ENCODE measurements at regions not wholly inside any gene's neighbourhood (a gene's known extent, or its start where the extent isn't known, plus 50 kb on each side); places are given as distances from the start of the nearest gene placed in this dataset.
"Not testable (repeated sequence)": the region's sequence is repeated elsewhere in the genome, so short reads cannot be mapped to it uniquely, and the experiment has no call there.

- peaks cover 0 to 36% of the 10 kb centered on the region in 2 donors for H3K27me3 Mint-ChIP-seq
- DNase-seq (ENCODE audit: low spot score), result no peak
- H3K4me3 Mint-ChIP-seq, result no peak overlapping the region
- H3K9me3 Mint-ChIP-seq, result no peaks in the 10 kb centered on the region
- no peaks in the 10 kb centered on the region for H3K4me1 Mint-ChIP-seq (ENCODE audit: low read depth in 2 of 2)
- H3K27ac Mint-ChIP-seq, result no peak overlapping the region
- H3K36me3 Mint-ChIP-seq, result no peaks in the 10 kb centered on the region
- no peak for ATAC-seq
These were observed 125.1 kb upstream of the STARD13 start for GRCh38 chr13:33410619-33411018.

DNA sequence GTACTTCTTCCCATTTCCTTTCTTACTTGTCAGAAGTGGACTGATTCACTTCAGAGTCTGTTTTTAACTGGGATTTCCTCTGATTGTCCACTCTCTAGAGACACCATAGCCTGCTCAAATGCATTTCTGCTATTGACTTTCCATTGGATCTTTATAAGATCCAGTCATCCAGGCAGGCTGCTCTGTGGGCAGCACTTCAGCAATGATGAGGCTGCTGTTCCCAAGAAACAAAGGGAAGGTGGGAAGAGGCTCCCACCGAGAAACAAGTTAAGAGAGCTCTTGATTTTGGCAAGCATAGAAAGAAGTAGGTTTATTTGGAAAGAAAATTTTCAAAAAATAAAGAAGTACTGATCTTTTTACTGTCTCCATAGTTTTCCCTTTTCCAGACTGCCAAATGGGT lies 125.8 kb upstream of the STARD13 start:
- no peak for ATAC-seq
- peaks cover 2% of the 10 kb centered on the region for H3K9me3 Mint-ChIP-seq
- DNase-seq (ENCODE audit: low spot score), result no peak
- no peaks in the 10 kb centered on the region for H3K4me1 Mint-ChIP-seq (ENCODE audit: low read depth in 2 of 2)
- no peak overlapping the region for H3K27ac Mint-ChIP-seq
- H3K36me3 Mint-ChIP-seq, result no peaks in the 10 kb centered on the region
- H3K4me3 Mint-ChIP-seq, result no peak overlapping the region
- peaks cover 0 to 36% of the 10 kb centered on the region in 2 donors for H3K27me3 Mint-ChIP-seq

GRCh38 chr13:33415822-33416221 lies 130.3 kb upstream of the STARD13 start:
- Mint-ChIP-seq H3K4me3 (no peak overlapping the region), H3K4me1 (ENCODE audit: low read depth in 2 of 2) (no peaks in the 10 kb centered on the region), H3K36me3 (peaks cover 3% of the 10 kb centered on the region), H3K9me3 (peaks cover 15% of the 10 kb centered on the region), H3K27ac (no peak overlapping the region), H3K27me3 (peaks cover 0 to 37% of the 10 kb centered on the region in 2 donors)
- ATAC-seq (no peak), DNase-seq (ENCODE audit: low spot score) (no peak)

DNA sequence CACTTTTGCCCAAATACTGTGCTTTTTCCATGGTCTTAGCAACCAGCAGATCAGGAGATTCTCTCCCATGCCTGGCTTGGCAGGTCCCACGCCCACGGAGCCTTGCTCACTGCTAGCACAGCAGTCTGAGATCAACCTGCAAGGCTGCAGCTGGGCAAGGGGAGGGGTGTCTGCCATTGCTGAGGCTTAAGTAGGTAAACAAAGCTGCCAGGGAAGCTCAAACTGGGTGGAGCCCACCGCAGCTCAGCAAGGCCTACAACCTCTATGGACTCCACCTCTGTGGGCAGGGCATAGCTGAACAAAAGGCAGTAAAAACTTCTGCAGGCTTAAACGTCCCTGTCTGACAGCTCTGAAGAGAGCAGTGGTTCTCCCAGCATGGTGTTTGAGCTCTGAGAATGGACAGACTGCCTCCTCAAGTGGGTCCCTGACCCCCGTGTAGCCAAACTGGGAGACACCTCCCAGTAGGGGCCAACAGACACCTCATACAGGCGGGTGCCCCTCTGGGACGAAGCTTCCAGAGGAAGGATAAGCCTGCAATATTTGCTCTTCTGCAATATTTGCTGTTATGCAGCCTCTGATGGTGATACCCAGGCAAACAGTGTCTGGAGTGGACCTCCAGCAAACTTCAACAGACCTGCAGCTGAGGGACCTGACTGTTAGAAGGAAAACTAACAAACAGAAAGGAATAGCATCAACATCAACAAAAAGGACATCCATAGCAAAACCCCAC lies 132.8 kb upstream of the STARD13 start:
- H3K9me3 Mint-ChIP-seq, result peaks cover 19% of the 10 kb centered on the region
- H3K4me1 Mint-ChIP-seq (ENCODE audit: low read depth in 2 of 2); H3K27ac Mint-ChIP-seq; DNase-seq (ENCODE audit: low spot score); H3K36me3 Mint-ChIP-seq; H3K4me3 Mint-ChIP-seq; ATAC-seq: not testable (repeated sequence)
- peaks cover 0 to 22% of the 10 kb centered on the region in 2 donors for H3K27me3 Mint-ChIP-seq

DNA sequence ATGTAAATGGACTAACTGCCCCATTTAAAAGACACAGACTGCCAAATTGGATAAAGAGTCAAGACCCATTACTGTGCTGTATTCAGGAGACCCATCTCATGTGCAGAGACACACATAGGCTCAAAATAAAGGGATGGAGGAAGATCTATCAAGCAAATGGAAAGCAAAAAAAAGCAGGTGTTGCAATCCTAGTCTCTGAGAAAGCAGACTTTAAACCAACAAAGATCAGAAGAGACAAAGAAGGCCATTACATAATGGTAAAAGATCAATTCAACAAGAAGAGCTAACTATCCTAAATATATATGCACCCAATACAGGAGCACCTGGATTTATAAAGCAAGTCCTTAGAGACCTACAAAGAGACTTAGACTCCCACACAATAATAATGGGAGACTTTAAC lies 134.6 kb upstream of the STARD13 start:
- ATAC-seq; H3K4me1 Mint-ChIP-seq (ENCODE audit: low read depth in 2 of 2); H3K4me3 Mint-ChIP-seq: not testable (repeated sequence)

DNA sequence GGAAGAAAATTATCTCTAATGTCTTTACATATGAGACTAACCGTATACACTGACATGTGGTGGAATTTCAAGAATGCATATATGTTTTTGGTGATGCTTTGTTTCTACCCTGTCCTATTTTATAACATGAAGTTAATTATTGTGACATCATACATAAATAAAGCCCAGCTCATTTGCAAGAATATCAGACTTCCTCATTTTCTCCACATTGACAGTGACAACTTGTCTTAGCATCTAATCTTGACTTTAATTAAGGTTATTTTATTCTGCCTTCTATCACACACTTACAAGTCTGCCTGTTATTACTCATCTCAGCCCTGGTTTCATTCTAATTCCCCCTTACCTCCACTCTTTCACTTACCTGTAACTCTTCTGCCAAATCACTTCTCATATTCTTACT lies 140.6 kb upstream of the STARD13 start:
- Mint-ChIP-seq H3K9me3 (peaks cover 5% of the 10 kb centered on the region), H3K27me3 (peaks cover 0 to 7% of the 10 kb centered on the region in 2 donors), H3K4me3 (no peak overlapping the region), H3K27ac (no peak overlapping the region), H3K4me1 (ENCODE audit: low read depth in 2 of 2) (no peaks in the 10 kb centered on the region), H3K36me3 (no peaks in the 10 kb centered on the region)
- DNase-seq (ENCODE audit: low spot score) (no peak), ATAC-seq (no peak)

More for the DNA sequence above, 134.6 kb upstream of the STARD13 start:
- not testable (repeated sequence) for H3K36me3 Mint-ChIP-seq; H3K27ac Mint-ChIP-seq; DNase-seq (ENCODE audit: low spot score)
- H3K9me3 Mint-ChIP-seq, result peaks cover 19% of the 10 kb centered on the region
- H3K27me3 Mint-ChIP-seq, result peaks cover 0 to 20% of the 10 kb centered on the region in 2 donors

GRCh38 chr13:33433316-33433715 lies 147.8 kb upstream of the STARD13 start:
- Mint-ChIP-seq H3K4me1 (ENCODE audit: low read depth in 2 of 2) (no peaks in the 10 kb centered on the region), H3K4me3 (no peak overlapping the region), H3K9me3 (peaks cover 3% of the 10 kb centered on the region), H3K27me3 (peaks cover 2 to 14% of the 10 kb centered on the region in 2 donors), H3K27ac (no peak overlapping the region), H3K36me3 (no peaks in the 10 kb centered on the region)
- no peak for ATAC-seq
- DNase-seq (ENCODE audit: low spot score), result no peak

- H3K4me3 Mint-ChIP-seq, result no peak overlapping the region
- no peaks in the 10 kb centered on the region for H3K36me3 Mint-ChIP-seq
- H3K9me3 Mint-ChIP-seq, result no peaks in the 10 kb centered on the region
- ATAC-seq, result no peak
- DNase-seq (ENCODE audit: low spot score), result no peak
- H3K27me3 Mint-ChIP-seq, result peaks cover 2 to 14% of the 10 kb centered on the region in 2 donors
- no peak overlapping the region for H3K27ac Mint-ChIP-seq
- no peaks in the 10 kb centered on the region for H3K4me1 Mint-ChIP-seq (ENCODE audit: low read depth in 2 of 2)
These were observed 149.1 kb upstream of the STARD13 start for GRCh38 chr13:33434676-33435075.

GRCh38 chr13:33435207-33435606 lies 149.7 kb upstream of the STARD13 start:
- DNase-seq (ENCODE audit: low spot score) (no peak), ATAC-seq (no peak)
- Mint-ChIP-seq H3K27ac (no peak overlapping the region), H3K27me3 (peaks cover 2 to 14% of the 10 kb centered on the region in 2 donors), H3K36me3 (no peaks in the 10 kb centered on the region), H3K4me1 (ENCODE audit: low read depth in 2 of 2) (no peaks in the 10 kb centered on the region), H3K4me3 (no peak overlapping the region), H3K9me3 (no peaks in the 10 kb centered on the region)

DNA sequence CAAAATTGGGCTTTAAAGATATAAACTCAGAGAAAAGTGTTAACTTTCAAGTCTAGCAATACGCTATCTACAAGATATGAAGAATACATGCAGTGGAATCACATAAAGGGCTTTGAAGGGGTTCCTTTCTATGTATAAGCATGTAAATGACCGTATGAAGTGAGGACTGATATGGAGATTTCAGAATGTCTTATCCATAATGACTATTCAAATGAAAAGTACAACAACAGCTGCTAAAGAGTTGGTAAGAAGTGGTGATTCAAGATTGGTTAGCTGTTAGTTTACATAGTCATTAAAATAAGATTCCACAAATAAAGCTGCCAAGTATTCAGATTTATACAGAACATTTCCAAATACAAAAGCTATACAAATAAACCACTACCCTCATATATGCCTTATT lies 153.4 kb upstream of the STARD13 start:
- H3K4me3 Mint-ChIP-seq, result no peak overlapping the region

GRCh38 chr13:33441015-33441414 lies 155.5 kb upstream of the STARD13 start:
- Mint-ChIP-seq H3K27ac (no peak overlapping the region), H3K36me3 (peaks cover 5% of the 10 kb centered on the region), H3K27me3 (peaks cover 3 to 9% of the 10 kb centered on the region in 2 donors), H3K4me3 (no peak overlapping the region), H3K4me1 (ENCODE audit: low read depth in 2 of 2) (no peaks in the 10 kb centered on the region), H3K9me3 (peaks cover 4% of the 10 kb centered on the region)
- no peak for DNase-seq (ENCODE audit: low spot score)
- ATAC-seq, result no peak

More for the DNA sequence above, 153.4 kb upstream of the STARD13 start:
- Mint-ChIP-seq H3K4me1 (ENCODE audit: low read depth in 2 of 2) (no peaks in the 10 kb centered on the region), H3K9me3 (peaks cover 4% of the 10 kb centered on the region), H3K27me3 (peaks cover 3 to 16% of the 10 kb centered on the region in 2 donors), H3K36me3 (peaks cover 5% of the 10 kb centered on the region), H3K27ac (no peak overlapping the region)
- ATAC-seq, result no peak
- no peak for DNase-seq (ENCODE audit: low spot score)

GRCh38 chr13:33445024-33445423 lies 159.5 kb upstream of the STARD13 start:
- Mint-ChIP-seq H3K9me3 (peaks cover 7% of the 10 kb centered on the region), H3K27ac (no peak overlapping the region), H3K36me3 (peaks cover 5% of the 10 kb centered on the region), H3K4me1 (ENCODE audit: low read depth in 2 of 2) (no peaks in the 10 kb centered on the region), H3K27me3 (peaks cover 8 to 9% of the 10 kb centered on the region in 2 donors), H3K4me3 (no peak overlapping the region)
- ATAC-seq, result no peak
- no peak for DNase-seq (ENCODE audit: low spot score)

DNA sequence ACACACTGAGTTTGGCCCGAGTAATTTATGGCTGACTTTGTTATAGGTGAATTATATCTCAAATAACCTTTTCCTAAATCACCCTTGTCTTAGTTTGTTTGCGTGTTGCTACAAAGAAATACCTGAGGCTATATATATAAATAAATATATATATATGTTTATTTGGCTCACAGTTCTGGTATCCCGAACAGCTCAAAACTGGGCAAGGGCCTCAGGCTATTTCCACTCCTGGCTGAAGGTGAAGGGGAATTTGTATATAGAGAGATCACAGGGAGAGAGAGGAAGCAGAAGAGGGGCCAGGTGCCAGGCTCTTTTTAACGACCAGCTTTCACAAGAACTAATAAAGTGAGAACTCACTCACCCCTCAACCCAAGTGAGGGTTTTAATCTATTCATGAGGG lies 159.9 kb upstream of the STARD13 start:
- no peak overlapping the region for H3K4me3 Mint-ChIP-seq
- H3K27ac Mint-ChIP-seq, result no peak overlapping the region
- no peaks in the 10 kb centered on the region for H3K4me1 Mint-ChIP-seq (ENCODE audit: low read depth in 2 of 2)
- H3K36me3 Mint-ChIP-seq, result peaks cover 5% of the 10 kb centered on the region
- ATAC-seq (no peak), DNase-seq (ENCODE audit: low spot score) (no peak)
- H3K27me3 Mint-ChIP-seq, result peaks cover 8 to 12% of the 10 kb centered on the region in 2 donors
- peaks cover 7% of the 10 kb centered on the region for H3K9me3 Mint-ChIP-seq

DNA sequence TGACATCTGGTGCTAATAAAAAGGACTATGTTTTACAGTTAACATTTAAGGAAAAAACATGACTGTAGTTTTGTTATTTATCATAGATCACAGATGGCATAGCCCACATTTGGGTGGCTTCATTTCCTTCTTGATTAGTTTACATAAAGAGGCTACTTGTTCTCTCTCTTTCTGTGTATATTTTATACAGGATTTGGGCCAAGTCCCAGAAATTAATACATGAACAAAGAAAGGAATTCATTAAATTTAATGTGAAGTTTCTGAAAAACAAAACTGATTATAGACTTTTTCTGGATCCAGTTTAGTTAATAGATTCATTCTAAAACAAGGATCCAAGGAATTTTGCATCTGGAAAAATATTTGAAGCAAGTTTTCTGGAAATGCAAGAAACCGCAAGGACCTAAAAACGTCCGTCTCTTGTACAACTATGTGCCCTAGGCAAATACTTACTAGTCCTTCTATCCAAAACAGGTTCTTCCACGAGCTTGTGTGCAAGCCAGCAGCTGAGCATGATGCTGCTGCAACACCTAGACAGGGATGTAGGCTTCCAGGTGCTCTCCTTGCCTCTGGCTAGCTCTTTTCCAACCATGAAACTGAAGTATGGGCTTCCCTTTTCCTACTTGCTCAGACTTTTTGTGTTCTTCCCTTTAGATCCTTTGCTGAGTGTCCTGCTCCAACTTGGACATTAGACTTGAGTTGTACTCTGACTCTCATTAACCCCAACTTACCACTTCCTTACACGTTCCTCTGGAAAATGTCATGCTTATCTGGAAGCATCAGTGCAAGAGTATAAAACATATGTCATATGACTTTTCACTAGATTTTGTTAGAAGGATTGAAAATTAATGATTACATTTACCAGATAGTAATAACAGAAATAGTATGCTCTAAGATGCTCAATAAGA lies 161.5 kb upstream of the STARD13 start:
- no peak for ATAC-seq
- H3K4me1 Mint-ChIP-seq (ENCODE audit: low read depth in 2 of 2), result no peaks in the 10 kb centered on the region
- peaks cover 4% of the 10 kb centered on the region for H3K9me3 Mint-ChIP-seq
- H3K36me3 Mint-ChIP-seq, result no peaks in the 10 kb centered on the region
- peaks cover 7 to 18% of the 10 kb centered on the region in 2 donors for H3K27me3 Mint-ChIP-seq
- no peak overlapping the region for H3K4me3 Mint-ChIP-seq
- no peak overlapping the region for H3K27ac Mint-ChIP-seq
- DNase-seq (ENCODE audit: low spot score), result no peak

Measured in natural killer cell treated with Interleukin-12 subunit alpha and Interleukin-12 subunit beta and Interleukin-15 and Interleukin-18, amount 100 ng/mL, for 72 hours (primary cell).